Ishikawa (cell line): ENCODE measurements at regions not wholly inside any gene's neighbourhood (a gene's known extent, or its start where the extent isn't known, plus 50 kb on each side); places are given as distances from the start of the nearest gene placed in this dataset.

Source experiments
- CEBPB ChIP-seq: IDR thresholded peaks from 2 replicates; pipeline ENCODE4 v1.6.1; 2012
- CREB1 ChIP-seq: IDR thresholded peaks from 2 replicates; pipeline ENCODE4 v1.6.1; 2012; ENCODE audit warnings: low read depth
- EGR1 ChIP-seq: IDR thresholded peaks from 2 replicates; pipeline ENCODE4 v1.6.1; 2012
- EP300 ChIP-seq: IDR thresholded peaks from 2 replicates; pipeline ENCODE4 v1.6.1; 2012; ENCODE audit warnings: borderline replicate concordance
- FOXM1 ChIP-seq: IDR thresholded peaks from 2 replicates; pipeline ENCODE4 v1.6.1; 2012; ENCODE audit warnings: low read depth, borderline replicate concordance
- NFIC ChIP-seq: IDR thresholded peaks from 2 replicates; pipeline ENCODE4 v1.6.1; 2012
- RAD21 ChIP-seq: IDR thresholded peaks from 2 replicates; pipeline ENCODE4 v1.6.1; 2012; ENCODE audit warnings: low read depth
- TAF1 ChIP-seq: IDR thresholded peaks from 2 replicates; pipeline ENCODE4 v1.6.1; 2012; ENCODE audit warnings: low read depth, mild to moderate bottlenecking
- TCF12 ChIP-seq: IDR thresholded peaks from 2 replicates; pipeline ENCODE4 v1.6.1; 2012; ENCODE audit warnings: low read depth
- TEAD4 ChIP-seq: IDR thresholded peaks from 2 replicates; pipeline ENCODE4 v1.6.1; 2012
- YY1 ChIP-seq: IDR thresholded peaks from 2 replicates; pipeline ENCODE4 v1.6.1; 2012; ENCODE audit warnings: low read depth
- ZBTB7A ChIP-seq: IDR thresholded peaks from 2 replicates; pipeline ENCODE4 v1.6.1; 2012; ENCODE audit warnings: low read depth
- TF ChIP-seq, protein P1 (sequence below): IDR thresholded peaks from 2 replicates; pipeline ENCODE4 v1.6.1; 2012
- TF ChIP-seq, protein P2 (sequence below): IDR thresholded peaks from 2 replicates; pipeline ENCODE4 v1.6.1; 2012; ENCODE audit warnings: low read depth, mild to moderate bottlenecking
- TF ChIP-seq, protein P3 (sequence below): IDR thresholded peaks from 2 replicates; pipeline ENCODE4 v1.6.1; 2012

DNA sequence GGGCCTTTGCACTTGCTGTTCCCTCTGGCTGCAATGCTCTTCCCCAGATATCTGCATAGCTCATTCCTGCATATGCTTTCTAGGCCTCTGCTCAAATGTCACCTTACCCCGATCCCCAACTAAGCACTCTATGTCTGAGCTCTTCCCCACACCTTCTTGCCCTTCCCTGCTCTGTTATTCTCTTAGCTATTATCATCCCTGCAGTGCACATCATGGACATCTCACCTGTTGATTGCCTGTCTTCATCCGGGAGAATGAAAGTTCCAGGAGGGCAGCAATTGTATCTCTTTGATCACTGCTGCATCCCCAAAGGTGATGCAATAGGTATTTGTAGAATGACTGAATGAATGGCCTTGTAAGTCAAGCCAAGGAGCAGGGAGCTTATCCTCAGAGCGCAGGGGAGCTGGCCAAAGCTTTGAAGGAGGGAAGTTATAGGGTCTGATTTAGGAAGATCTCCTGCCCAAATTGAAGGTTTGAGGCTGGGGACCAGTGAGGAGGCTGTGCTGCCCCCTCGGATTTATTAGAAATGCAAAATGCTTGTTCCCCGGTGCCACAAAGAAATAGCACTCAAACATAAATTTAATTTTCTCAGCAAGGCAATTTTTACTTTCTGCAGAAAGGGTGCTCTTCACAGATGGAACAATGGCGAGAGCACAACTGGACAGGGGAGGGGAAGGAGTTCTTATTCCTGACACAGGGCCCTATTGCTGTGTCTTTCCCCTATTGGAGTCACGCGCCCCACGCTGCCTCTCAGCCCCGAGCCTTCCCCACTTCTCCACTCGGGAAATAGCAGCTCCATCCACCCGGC is 631.1 kb downstream of the MATN1 start:
- TF ChIP-seq, protein P1, sequence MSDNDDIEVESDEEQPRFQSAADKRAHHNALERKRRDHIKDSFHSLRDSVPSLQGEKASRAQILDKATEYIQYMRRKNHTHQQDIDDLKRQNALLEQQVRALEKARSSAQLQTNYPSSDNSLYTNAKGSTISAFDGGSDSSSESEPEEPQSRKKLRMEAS = no peak

DNA sequence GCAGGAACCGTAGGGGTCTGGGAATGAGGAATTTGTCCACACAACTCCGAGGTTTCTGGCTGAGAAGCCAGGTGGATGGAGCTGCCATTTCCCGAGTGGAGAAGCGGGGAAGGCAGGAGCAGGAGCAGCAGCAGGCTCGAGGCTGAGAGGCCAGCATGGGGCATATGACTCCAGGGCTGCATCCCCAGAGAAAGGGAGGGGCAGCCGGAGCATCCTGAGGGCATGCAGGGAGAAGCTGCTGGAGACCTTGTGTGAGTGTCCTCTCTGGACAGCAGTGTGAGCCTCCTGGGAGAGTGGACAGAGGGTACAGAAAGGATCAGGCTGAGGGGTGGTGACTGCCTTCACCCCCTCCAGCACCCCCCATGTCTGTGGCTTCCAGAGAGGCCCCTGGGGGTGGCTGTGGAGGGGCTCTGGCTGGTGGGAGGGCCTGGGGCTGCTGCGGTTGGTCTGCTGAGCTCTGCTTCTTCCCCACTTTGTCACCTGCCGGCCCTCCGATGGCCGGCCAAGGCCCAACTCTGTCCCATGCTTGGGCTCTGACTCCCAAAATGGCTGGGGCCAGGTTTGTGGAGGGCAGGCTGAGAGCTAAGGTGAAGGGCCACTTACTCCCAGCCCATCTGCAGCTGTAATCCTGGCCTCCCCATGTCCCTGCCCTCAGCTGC is 633.1 kb downstream of the MATN1 start:
- TF ChIP-seq TCF12 = no peak
- TF ChIP-seq EP300 = no peak
- no peak for TF ChIP-seq CREB1
- TF ChIP-seq, protein P1 = no peak
- TF ChIP-seq CEBPB = no peak
- no peak for TF ChIP-seq ZBTB7A
- TF ChIP-seq, protein P2, sequence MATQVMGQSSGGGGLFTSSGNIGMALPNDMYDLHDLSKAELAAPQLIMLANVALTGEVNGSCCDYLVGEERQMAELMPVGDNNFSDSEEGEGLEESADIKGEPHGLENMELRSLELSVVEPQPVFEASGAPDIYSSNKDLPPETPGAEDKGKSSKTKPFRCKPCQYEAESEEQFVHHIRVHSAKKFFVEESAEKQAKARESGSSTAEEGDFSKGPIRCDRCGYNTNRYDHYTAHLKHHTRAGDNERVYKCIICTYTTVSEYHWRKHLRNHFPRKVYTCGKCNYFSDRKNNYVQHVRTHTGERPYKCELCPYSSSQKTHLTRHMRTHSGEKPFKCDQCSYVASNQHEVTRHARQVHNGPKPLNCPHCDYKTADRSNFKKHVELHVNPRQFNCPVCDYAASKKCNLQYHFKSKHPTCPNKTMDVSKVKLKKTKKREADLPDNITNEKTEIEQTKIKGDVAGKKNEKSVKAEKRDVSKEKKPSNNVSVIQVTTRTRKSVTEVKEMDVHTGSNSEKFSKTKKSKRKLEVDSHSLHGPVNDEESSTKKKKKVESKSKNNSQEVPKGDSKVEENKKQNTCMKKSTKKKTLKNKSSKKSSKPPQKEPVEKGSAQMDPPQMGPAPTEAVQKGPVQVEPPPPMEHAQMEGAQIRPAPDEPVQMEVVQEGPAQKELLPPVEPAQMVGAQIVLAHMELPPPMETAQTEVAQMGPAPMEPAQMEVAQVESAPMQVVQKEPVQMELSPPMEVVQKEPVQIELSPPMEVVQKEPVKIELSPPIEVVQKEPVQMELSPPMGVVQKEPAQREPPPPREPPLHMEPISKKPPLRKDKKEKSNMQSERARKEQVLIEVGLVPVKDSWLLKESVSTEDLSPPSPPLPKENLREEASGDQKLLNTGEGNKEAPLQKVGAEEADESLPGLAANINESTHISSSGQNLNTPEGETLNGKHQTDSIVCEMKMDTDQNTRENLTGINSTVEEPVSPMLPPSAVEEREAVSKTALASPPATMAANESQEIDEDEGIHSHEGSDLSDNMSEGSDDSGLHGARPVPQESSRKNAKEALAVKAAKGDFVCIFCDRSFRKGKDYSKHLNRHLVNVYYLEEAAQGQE = no peak
- TF ChIP-seq TEAD4 = no peak
- TF ChIP-seq FOXM1 = no peak
- TF ChIP-seq RAD21 = no peak
- no peak for TF ChIP-seq TAF1
- TF ChIP-seq, protein P3, sequence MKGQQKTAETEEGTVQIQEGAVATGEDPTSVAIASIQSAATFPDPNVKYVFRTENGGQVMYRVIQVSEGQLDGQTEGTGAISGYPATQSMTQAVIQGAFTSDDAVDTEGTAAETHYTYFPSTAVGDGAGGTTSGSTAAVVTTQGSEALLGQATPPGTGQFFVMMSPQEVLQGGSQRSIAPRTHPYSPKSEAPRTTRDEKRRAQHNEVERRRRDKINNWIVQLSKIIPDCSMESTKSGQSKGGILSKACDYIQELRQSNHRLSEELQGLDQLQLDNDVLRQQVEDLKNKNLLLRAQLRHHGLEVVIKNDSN = no peak
- no peak for TF ChIP-seq YY1
- TF ChIP-seq NFIC = no peak

DNA sequence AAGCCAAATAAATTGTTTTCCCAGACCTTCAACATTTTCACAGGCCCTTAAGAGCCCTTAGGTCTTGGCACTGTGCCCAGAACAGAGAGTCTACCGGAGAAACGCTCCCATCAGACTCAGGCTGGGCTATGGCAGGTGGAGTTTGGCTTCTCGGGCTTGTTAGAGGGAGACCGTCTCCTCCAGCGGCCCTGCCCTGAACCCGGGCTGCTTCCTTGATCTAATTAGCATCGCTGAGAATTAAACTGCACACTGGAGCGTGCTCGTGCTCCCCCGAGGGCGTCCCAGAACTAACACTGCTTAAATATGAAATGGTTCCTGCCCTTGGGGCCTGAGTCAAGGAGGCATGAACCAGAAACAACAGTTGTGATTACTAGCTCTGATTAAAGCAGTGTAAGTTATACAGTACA is 634.4 kb downstream of the MATN1 start:
- TF ChIP-seq CEBPB (no peak), TAF1 (no peak), YY1 (no peak), TEAD4 (no peak), EP300 (no peak), FOXM1 (no peak), CREB1 (no peak), NFIC (no peak)
- TF ChIP-seq, protein P2 = no peak
- TF ChIP-seq, protein P3 = no peak
- TF ChIP-seq, protein P1 = no peak

DNA sequence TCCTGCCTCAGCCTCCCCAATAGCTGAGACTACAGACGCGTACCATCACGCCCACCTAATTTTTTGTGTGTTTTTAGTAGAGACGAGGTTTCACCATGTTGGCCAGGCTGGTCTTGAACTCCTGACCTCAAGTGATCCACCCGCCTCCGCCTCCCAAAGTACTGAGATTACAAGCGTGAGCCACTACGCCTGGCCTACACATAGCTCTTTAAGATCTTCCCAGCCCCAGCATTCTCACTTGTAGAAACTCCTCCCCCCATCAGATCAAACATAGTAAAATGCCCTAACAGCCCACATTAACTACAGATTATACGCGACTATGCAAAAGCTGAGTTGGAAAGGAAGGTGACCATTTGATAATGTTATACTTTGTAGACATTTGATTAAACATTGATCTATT is 634.8 kb downstream of the MATN1 start:
- TF ChIP-seq EGR1 = no peak
- no peak for TF ChIP-seq TCF12
- TF ChIP-seq NFIC = no peak
- TF ChIP-seq TEAD4 = no peak
- no peak for TF ChIP-seq YY1
- no peak for TF ChIP-seq ZBTB7A
- TF ChIP-seq, protein P3 = no peak
- TF ChIP-seq, protein P2 = no peak
- no peak for TF ChIP-seq RAD21
- TF ChIP-seq CREB1 = no peak
